Neural cell (in vitro differentiated cells): ENCODE measurements at regions not wholly inside any gene's neighbourhood (a gene's known extent, or its start where the extent isn't known, plus 50 kb on each side); places are given as distances from the start of the nearest gene placed in this dataset.

ENCODE experiments used
- EP300 ChIP-seq: fragments of 450-650 bp; conservative IDR thresholded peaks from 2 replicates; pipeline ENCODE4 v1.6.1; 2014; ENCODE audit warnings: antibody characterized with exemption, mild to moderate bottlenecking, moderate library complexity; ENCODE audit not compliant: poor library complexity, severe bottlenecking
- EZH2 ChIP-seq: fragments of 200-600, 300-800 bp; shearing (Covaris generic), sonication (generic); IDR thresholded peaks from 2 replicates; pipeline ENCODE4 v1.6.1; 2014; ENCODE audit warnings: antibody characterized with exemption, low read length, borderline replicate concordance, mild to moderate bottlenecking; ENCODE audit not compliant: insufficient read depth, poor library complexity, severe bottlenecking
- MXI1 ChIP-seq: fragments of 450-650 bp; conservative IDR thresholded peaks from 2 replicates; pipeline ENCODE4 v1.6.1; 2014; ENCODE audit warnings: antibody characterized with exemption, mild to moderate bottlenecking; ENCODE audit not compliant: poor library complexity, severe bottlenecking
- RAD21 ChIP-seq: fragments of 450-650 bp; conservative IDR thresholded peaks from 2 replicates; pipeline ENCODE4 v1.6.1; 2014; ENCODE audit warnings: antibody characterized with exemption, mild to moderate bottlenecking, moderate library complexity
- SMC3 ChIP-seq: fragments of 450-650 bp; conservative IDR thresholded peaks from 2 replicates; pipeline ENCODE4 v1.6.1; 2014; ENCODE audit warnings: antibody characterized with exemption, mild to moderate bottlenecking, moderate library complexity; ENCODE audit not compliant: poor library complexity
- TF ChIP-seq, protein P1 (sequence below): fragments of 450-650 bp; IDR thresholded peaks from 2 replicates; pipeline ENCODE4 v1.5.1; 2014; ENCODE audit warnings: antibody characterized with exemption, mild to moderate bottlenecking, moderate library complexity; ENCODE audit not compliant: poor library complexity, severe bottlenecking

DNA sequence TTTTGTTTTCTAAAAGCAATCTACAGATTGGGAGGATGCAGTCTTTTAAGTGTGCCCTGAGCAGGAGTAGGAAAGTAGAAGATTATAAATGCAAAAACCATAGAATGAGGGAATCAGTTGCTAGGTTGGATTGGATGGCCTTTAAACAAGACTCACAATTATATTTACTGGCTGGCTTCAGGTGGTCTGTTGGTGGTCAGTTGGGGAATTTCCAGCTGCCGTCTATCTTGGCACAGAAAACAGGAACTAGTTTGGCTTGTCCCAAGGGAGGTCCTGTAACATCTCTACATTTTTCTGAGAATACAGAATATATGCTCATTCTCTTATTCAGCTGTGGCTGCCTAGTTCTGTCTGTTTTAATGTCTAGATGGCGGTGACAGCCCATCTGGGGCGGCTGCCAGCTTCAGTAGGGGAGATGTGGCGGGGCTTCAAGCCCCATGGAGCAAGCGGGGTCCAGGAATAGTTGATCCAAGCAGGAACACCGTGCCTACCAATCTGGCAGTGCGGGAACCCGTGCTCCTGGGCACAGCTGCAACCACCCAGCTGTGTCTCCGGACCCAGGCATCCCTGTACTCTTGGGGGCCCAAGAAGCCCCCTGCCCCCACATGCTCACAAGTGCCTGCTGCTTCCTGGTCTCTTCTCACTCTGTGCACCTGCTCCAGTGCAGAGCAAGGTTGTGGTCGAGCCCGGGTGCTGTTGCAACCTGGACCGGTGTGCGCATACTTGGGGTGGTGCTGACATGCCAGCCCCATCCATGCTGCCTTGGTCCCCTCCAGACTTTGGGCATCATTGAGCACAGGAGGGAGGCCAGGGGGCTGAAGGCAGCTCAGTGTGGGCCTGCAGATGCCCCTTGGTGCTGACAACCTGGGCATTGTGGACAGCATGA, 1182.6 kb downstream of the AMY1C start:
- TF ChIP-seq, protein P1, sequence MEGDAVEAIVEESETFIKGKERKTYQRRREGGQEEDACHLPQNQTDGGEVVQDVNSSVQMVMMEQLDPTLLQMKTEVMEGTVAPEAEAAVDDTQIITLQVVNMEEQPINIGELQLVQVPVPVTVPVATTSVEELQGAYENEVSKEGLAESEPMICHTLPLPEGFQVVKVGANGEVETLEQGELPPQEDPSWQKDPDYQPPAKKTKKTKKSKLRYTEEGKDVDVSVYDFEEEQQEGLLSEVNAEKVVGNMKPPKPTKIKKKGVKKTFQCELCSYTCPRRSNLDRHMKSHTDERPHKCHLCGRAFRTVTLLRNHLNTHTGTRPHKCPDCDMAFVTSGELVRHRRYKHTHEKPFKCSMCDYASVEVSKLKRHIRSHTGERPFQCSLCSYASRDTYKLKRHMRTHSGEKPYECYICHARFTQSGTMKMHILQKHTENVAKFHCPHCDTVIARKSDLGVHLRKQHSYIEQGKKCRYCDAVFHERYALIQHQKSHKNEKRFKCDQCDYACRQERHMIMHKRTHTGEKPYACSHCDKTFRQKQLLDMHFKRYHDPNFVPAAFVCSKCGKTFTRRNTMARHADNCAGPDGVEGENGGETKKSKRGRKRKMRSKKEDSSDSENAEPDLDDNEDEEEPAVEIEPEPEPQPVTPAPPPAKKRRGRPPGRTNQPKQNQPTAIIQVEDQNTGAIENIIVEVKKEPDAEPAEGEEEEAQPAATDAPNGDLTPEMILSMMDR: no peak
- TF ChIP-seq EP300 (no peak), SMC3 (no peak), RAD21 (no peak), EZH2 (no peak), MXI1 (no peak)
